ENCODE measurements at regions not wholly inside any gene's neighbourhood (a gene's known extent, or its start where the extent isn't known, plus 50 kb on each side); places are given as distances from the start of the nearest gene placed in this dataset.
"Not testable (repeated sequence)": the region's sequence is repeated elsewhere in the genome, so short reads cannot be mapped to it uniquely, and the experiment has no call there.

DNA sequence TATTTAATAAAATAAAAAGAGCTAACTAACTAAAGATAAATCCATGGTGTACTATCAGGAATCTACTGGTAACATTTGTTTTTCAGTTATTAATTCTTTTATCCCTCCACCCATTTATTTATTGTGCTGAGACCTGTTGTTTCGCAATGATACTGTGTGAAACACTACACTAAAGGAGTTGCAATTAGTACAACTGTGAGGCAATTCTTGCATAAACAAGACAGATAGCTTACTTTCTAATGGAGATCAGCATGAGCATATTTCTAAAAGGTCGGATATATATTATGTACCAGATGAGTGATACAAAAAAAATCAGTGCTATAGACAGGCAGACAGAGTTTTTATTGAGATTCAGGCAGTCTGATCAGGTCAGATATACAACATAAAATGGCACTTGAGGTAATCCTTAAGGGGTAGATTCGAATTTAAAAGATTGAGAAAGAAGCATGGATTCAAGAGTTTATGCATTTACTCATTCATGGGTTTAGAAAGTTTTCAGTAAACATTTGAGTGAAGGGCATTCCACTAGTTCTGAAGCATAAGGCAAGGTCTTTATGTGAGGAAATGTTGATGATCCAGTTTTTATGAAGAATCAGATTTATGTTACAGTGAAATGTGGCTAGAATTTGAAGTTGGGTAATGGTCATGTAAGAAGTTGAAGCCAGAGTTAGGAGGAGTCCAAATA lies 147.6 kb downstream of the POLR1F start:
- no peak for DNase-seq
- no peaks in the 10 kb centered on the region for H3K4me1 Mint-ChIP-seq
- no peak overlapping the region for H3K4me3 Mint-ChIP-seq
- peaks cover 0 to 15% (median 3%) of the 10 kb centered on the region in 6 donors for H3K9me3 Mint-ChIP-seq
- H3K36me3 Mint-ChIP-seq, result no peaks in the 10 kb centered on the region
- no peak overlapping the region for H3K27ac Mint-ChIP-seq
- peaks cover 0 to 3% (median 0%) of the 10 kb centered on the region in 3 donors for H3K27me3 Mint-ChIP-seq (ENCODE audit: low read depth in 3 of 3)

DNA sequence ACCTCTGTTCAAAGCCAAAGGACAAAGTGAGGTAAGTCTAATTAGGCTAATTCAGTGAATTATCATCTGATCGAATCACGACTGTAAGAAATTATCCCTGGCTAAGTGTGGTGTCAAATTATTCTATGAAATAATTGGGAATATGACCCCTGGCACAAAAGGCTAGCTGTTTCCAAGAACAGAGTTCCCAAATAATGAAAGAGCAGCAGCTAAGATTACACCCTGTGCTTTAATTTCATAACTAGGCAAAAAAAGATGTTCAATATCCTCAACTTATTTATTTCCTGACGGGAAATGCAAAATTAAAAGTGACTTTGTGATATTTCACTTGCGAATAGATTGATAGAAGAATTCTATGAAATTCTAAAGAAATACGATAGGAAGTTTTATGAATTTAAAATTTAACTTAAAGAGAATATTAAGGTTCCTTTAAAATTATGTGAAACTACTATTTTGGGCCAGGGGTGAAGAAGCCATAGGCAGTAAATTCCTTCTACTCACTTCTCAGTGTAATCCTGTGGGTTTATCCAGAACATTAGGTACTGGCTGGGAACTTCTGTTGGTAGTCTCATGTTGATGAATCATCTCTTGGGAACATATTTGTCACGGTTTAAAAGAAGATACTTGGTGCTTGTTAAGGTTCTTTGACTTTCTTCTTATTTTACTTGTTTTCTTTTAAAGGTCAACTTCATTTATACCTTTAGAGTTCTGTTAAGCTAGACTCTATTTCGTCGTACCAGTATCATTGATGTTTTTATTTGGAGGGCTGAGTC lies 148.5 kb downstream of the POLR1F start:
- H3K36me3 Mint-ChIP-seq, result no peaks in the 10 kb centered on the region
- no peak overlapping the region for H3K4me3 Mint-ChIP-seq
- peaks cover 0 to 15% (median 2%) of the 10 kb centered on the region in 6 donors for H3K9me3 Mint-ChIP-seq
- no peaks in the 10 kb centered on the region for H3K4me1 Mint-ChIP-seq
- DNase-seq, result no peak
- H3K27me3 Mint-ChIP-seq (ENCODE audit: low read depth in 3 of 3), result peaks cover 0 to 3% (median 0%) of the 10 kb centered on the region in 3 donors
- H3K27ac Mint-ChIP-seq, result no peak overlapping the region

DNA sequence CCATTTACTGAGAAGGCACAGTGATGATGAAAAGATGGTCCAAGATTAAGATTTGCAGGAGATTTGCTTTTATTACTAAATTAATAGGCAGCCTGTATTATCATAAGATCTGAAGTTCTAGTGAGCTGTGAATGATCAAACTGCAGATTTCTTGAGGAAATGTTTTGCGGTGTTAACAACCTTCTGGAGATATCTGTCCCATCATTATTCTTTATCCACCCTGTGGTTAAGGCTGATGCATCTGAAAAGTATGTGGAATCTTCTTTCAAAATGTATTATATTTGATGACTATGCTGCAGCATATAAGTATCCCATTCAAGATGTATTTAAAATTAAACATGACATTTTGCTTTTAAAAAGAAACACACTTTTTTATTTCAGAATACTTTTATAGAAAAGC lies 150.3 kb downstream of the POLR1F start:
- Mint-ChIP-seq H3K9me3 (peaks cover 0 to 16% (median 5%) of the 10 kb centered on the region in 6 donors), H3K27ac (no peak overlapping the region), H3K36me3 (peaks cover 0 to 4% (median 0%) of the 10 kb centered on the region in 3 donors), H3K4me3 (no peak overlapping the region), H3K27me3 (ENCODE audit: low read depth in 3 of 3) (peaks cover 0 to 3% (median 0%) of the 10 kb centered on the region in 3 donors), H3K4me1 (no peaks in the 10 kb centered on the region)
- no peak for DNase-seq

DNA sequence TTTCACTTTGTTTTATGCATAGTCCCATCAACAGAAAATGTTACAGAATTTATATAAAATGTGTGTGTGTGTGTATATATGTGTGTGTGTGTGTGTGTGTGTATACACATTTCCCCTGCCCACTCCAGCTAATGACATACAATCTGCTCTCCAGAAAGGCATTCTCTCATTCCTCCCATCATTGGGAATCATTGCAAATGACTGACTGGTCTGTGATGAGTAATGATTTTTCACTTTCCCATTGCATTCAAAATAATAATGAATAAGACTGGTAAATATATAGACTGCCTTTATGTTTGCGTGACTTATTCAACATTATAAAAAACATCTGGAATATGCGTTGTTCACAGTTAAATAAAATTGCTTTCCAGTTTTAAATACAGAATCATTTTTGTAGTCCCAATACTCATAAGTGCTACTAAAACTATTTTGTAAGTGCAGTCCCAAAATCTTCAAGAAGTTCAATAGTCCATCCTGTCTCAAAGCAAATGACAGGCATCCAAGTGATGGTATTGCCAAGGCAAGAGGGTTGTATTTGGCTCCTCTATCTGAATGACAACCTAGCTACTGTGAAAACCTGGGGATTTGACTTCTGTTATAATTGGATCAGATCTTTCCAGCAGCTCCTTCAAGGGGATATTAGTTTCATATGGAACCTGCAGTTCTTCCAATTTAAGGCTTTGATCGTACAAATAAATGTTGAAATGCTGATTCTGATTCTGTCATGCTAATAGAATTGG lies 150.9 kb downstream of the POLR1F start:
- no peaks in the 10 kb centered on the region for H3K4me1 Mint-ChIP-seq
- H3K27me3 Mint-ChIP-seq (ENCODE audit: low read depth in 3 of 3), result peaks cover 0 to 3% (median 0%) of the 10 kb centered on the region in 3 donors
- no peak overlapping the region for H3K4me3 Mint-ChIP-seq
- H3K9me3 Mint-ChIP-seq, result peaks cover 0 to 16% (median 5%) of the 10 kb centered on the region in 6 donors
- H3K36me3 Mint-ChIP-seq, result peaks cover 0 to 4% (median 0%) of the 10 kb centered on the region in 3 donors
- no peak overlapping the region for H3K27ac Mint-ChIP-seq
- no peak for DNase-seq

DNA sequence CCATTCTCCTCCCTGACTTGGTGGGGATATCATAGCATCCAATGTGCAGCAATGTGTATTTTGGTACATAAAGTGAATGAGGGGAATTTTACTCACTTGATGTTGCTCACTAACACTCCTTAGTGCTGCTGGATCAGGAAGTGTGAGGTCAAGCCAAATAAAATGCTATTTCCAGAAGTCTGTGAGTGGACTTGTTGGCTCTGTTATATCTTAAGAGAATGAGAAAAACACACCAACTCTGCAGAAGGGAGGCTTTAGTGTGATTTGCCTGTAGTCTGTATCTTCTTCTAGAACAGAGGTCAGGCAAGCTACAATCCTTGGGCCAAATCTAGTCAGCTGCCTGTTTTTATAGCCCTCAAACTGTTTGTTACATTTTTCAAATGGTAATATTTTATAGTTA lies 154.3 kb downstream of the POLR1F start:
- Mint-ChIP-seq H3K27ac (no peak overlapping the region), H3K9me3 (peaks cover 0 to 11% (median 4%) of the 10 kb centered on the region in 6 donors), H3K36me3 (peaks cover 0 to 4% (median 0%) of the 10 kb centered on the region in 3 donors), H3K27me3 (ENCODE audit: low read depth in 3 of 3) (peaks cover 0 to 1% (median 1%) of the 10 kb centered on the region in 3 donors), H3K4me1 (no peaks in the 10 kb centered on the region), H3K4me3 (no peak overlapping the region)
- no peak for DNase-seq

DNA sequence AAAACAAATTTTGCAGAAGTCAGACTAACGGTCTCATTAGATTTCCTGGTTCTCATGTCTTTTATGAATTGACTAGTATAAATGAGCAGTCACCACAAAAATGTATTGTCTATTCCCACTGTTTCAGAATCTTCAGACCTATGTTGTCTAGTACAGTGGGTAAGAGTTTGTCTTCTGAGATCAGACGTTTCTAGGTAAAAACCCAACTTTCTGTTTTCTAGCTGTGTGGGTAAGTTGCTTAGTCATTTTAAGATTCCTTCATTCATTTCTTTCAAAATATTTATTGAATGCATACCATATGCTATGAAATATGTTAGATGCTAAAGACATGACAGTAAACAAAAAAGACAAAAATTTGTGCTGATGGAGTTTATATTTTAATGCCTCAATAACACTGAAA lies 156.3 kb downstream of the POLR1F start:
- no peak for DNase-seq
- peaks cover 0 to 4% (median 0%) of the 10 kb centered on the region in 3 donors for H3K36me3 Mint-ChIP-seq
- H3K9me3 Mint-ChIP-seq, result peaks cover 2 to 11% (median 4%) of the 10 kb centered on the region in 6 donors
- no peak overlapping the region for H3K4me3 Mint-ChIP-seq
- H3K27ac Mint-ChIP-seq, result no peak overlapping the region
- no peaks in the 10 kb centered on the region for H3K4me1 Mint-ChIP-seq
- peaks cover 0 to 2% (median 1%) of the 10 kb centered on the region in 3 donors for H3K27me3 Mint-ChIP-seq (ENCODE audit: low read depth in 3 of 3)

DNA sequence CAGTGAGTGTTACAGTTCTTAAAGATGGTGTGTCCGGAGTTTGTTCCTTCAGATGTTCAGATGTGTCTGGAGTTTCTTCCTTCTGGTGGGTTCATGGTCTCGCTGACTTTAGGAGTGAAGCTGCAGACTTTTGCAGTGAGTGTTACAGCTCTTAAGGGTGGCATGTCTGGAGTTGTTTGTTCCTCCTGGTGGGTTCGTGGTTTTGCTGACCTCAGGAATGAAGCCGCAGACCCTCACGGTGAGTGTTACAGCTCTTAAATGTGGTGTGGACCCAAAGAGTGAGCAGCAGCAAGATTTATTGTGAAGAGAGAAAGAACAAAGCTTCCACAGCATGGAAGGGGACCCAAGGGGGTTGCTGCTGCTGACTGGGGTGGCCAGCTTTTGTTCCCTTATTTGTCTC lies 159.6 kb downstream of the POLR1F start:
- H3K4me1 Mint-ChIP-seq; H3K27me3 Mint-ChIP-seq (ENCODE audit: low read depth in 3 of 3); H3K27ac Mint-ChIP-seq: not testable (repeated sequence)

DNA sequence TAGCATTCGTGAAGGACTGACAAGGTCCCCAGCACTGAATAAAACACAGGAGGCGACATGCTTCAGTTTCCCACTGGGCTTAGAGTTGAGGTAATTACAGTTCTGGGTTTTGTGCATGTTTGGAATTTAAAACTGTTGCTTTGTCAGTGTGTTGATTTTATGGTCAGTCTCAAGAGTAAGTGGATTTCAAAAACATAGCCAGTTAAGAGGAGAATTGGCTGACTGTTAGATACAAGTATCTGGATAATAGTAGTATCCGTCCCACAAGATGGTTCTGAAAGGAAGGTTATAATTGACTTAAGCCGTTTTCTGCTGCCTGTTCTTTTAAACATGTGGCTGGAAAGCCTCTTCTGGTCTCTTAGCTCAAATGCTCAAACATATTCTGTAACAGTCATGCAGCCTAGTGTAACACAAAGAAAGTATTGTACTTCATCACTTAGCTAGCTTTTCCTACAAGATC lies 170.9 kb downstream of the POLR1F start:
- Mint-ChIP-seq H3K27me3 (ENCODE audit: low read depth in 3 of 3) (no peaks in the 10 kb centered on the region), H3K9me3 (peaks cover 0 to 20% (median under 1%) of the 10 kb centered on the region in 6 donors), H3K4me3 (no peak overlapping the region), H3K36me3 (no peaks in the 10 kb centered on the region), H3K4me1 (no peaks in the 10 kb centered on the region), H3K27ac (no peak overlapping the region)
- DNase-seq, result no peak

More for the DNA sequence above, 159.6 kb downstream of the POLR1F start:
- H3K4me3 Mint-ChIP-seq, H3K36me3 Mint-ChIP-seq, DNase-seq: not testable (repeated sequence)
- H3K9me3 Mint-ChIP-seq, result peaks cover 2 to 21% (median 5%) of the 10 kb centered on the region in 6 donors

DNA sequence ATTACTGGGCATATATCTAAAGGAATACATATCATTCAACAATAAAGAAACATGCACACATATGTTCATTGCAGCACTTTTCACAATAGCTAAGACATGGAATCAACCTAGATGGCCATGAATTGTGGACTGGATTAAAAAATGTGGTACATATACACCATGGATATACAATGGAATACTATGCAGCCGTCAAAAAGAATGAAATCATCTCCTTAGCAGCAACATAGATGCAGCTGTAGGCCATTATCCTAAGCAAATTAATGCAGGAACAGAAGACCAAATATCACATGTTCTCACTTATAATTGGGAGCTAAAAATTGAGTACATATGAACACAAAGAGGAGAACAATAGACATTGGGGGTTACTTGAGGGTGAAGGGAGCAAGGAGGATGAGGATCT lies 175.6 kb downstream of the POLR1F start:
- Mint-ChIP-seq H3K4me3 (no peak overlapping the region), H3K36me3 (no peaks in the 10 kb centered on the region), H3K4me1 (no peaks in the 10 kb centered on the region), H3K27ac (no peak overlapping the region), H3K27me3 (ENCODE audit: low read depth in 3 of 3) (no peaks in the 10 kb centered on the region), H3K9me3 (peaks cover 0 to 25% (median 3%) of the 10 kb centered on the region in 6 donors)
- no peak for DNase-seq

DNA sequence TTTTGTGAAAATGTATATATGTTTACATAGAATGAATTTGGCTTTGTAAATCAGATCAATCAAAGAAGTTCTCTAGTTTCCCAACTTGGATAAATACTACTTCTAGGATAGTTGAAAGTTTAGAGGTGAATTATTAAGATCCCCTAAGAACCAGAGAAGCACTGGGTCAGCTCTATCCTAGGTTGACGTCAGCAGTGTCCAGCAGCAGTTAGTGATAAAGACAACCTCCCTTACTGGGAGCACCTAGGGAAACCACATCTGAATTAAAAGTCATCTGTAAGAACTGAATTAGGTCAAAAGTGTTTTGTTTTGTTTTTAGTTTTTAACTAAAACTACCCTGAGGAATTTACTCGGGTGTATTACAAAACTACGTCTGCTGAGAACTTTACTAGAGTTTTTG lies 178.0 kb downstream of the POLR1F start:
- no peaks in the 10 kb centered on the region for H3K27me3 Mint-ChIP-seq (ENCODE audit: low read depth in 3 of 3)
- DNase-seq, result no peak
- H3K4me1 Mint-ChIP-seq, result no peaks in the 10 kb centered on the region
- H3K4me3 Mint-ChIP-seq, result no peak overlapping the region
- no peak overlapping the region for H3K27ac Mint-ChIP-seq
- no peaks in the 10 kb centered on the region for H3K36me3 Mint-ChIP-seq
- peaks cover 0 to 22% (median 5%) of the 10 kb centered on the region in 6 donors for H3K9me3 Mint-ChIP-seq

DNA sequence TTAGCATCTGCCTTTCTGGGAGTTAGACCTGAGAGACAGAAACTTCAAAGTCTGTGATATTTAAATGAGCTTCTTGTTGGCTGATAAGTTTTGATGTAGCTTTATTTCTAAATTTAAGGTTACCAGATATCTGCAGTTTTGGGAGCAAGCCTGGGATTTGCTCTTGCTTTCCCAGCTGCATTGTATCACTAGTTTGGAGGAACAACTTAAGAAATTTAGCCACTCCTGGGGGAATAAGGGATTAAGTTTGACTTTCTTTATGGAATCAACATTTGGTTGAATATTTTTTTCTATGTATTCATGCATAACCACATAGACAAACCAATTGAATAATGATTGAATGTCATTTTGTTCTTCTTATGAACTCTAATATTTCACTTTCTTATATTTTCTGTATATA lies 178.6 kb downstream of the POLR1F start:
- H3K4me3 Mint-ChIP-seq, result no peak overlapping the region
- H3K27ac Mint-ChIP-seq, result no peak overlapping the region
- no peak for DNase-seq
- no peaks in the 10 kb centered on the region for H3K4me1 Mint-ChIP-seq
- H3K36me3 Mint-ChIP-seq, result no peaks in the 10 kb centered on the region
- H3K27me3 Mint-ChIP-seq (ENCODE audit: low read depth in 3 of 3), result no peaks in the 10 kb centered on the region
- peaks cover 0 to 22% (median 5%) of the 10 kb centered on the region in 6 donors for H3K9me3 Mint-ChIP-seq

DNA sequence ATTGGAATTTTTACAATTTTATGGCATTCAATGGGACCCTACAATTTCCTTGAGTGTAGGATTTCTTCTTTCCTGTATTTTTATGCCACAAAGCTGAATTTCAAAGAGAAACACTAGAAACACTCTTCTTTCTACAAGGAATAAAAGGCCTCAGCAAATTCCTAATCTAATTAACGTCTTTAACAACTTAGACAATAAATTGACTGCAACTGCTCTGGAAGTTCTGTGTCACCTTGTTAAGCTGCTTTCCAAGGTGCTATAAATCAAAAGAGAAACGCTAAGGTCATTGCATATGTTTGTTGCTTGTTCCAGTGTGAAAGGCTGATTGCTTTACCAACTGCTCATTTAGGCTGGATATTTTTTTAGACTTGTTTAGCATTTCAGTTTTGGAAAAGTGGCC lies 182.2 kb downstream of the POLR1F start:
- H3K9me3 Mint-ChIP-seq, result peaks cover 0 to 8% (median 4%) of the 10 kb centered on the region in 6 donors
- no peak for DNase-seq
- no peaks in the 10 kb centered on the region for H3K27me3 Mint-ChIP-seq (ENCODE audit: low read depth in 3 of 3)
- no peak overlapping the region for H3K27ac Mint-ChIP-seq
- no peaks in the 10 kb centered on the region for H3K4me1 Mint-ChIP-seq
- H3K4me3 Mint-ChIP-seq, result no peak overlapping the region
- H3K36me3 Mint-ChIP-seq, result no peaks in the 10 kb centered on the region

DNA sequence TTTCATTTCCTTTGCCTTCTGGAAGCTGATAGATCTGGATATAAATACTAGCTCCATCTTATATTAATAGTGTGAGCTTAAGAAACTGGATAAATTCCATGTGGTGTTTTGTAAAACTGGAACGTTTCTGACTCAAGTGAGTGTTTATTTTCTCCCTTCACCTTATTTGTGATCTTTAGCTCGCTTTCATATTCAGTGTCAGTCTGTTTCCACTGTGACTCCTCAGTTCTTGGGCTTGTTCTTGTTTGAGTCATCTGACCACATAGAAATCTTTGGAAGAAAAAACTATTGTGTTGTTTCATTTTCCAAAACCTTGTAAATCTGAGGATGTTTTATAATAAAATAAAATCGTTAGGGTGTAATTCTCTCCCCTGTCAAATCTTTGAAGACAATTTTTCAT lies 186.4 kb downstream of the POLR1F start:
- Mint-ChIP-seq H3K9me3 (peaks cover 0 to 12% (median 4%) of the 10 kb centered on the region in 6 donors), H3K27me3 (ENCODE audit: low read depth in 3 of 3) (peaks cover 0 to 2% (median 1%) of the 10 kb centered on the region in 3 donors), H3K27ac (no peak overlapping the region), H3K4me3 (no peak overlapping the region), H3K36me3 (no peaks in the 10 kb centered on the region), H3K4me1 (no peaks in the 10 kb centered on the region)
- DNase-seq, result no peak

DNA sequence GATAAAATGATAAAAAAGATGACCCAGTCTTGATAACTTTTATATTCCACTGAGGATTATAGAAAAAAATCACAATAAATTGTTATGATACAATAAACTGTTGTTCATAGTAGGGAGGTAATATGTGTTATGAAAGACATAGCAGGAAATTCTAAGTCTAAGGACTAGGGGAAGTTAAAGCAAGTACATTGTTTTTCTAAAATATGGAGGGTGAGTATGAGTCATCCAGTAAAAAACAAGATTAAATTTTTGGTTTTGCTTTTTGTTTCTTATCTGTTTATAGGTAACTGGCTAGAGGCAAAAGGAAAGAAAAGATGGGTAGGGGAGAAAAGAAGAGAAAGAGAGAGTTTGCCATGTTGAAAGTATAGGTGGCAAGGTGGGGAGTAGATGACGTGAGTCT lies 188.4 kb downstream of the POLR1F start:
- Mint-ChIP-seq H3K27me3 (ENCODE audit: low read depth in 3 of 3) (peaks cover 0 to 3% (median 2%) of the 10 kb centered on the region in 3 donors), H3K36me3 (no peaks in the 10 kb centered on the region), H3K4me3 (no peak overlapping the region), H3K4me1 (no peaks in the 10 kb centered on the region), H3K9me3 (peaks cover 0 to 18% (median 7%) of the 10 kb centered on the region in 6 donors), H3K27ac (no peak overlapping the region)
- DNase-seq, result no peak

Data from immature natural killer cell (primary cell).